H1 (cell line): ENCODE measurements at regions not wholly inside any gene's neighbourhood (a gene's known extent, or its start where the extent isn't known, plus 50 kb on each side); places are given as distances from the start of the nearest gene placed in this dataset.

Source experiments
- CTCF ChIA-PET: fragments of 300-600 bp; sonication (Branson Sonifier 250); formaldehyde crosslinking; loops from one replicate; lab custom pipeline; 2021; ENCODE audit not compliant: partially characterized antibody; lab: Charles Lee
- POLR2A ChIA-PET: fragments of 300-600 bp; sonication (Branson Sonifier 250); formaldehyde crosslinking; loops from one replicate; lab custom pipeline; 2021; ENCODE audit warnings: inconsistent platforms; ENCODE audit not compliant: partially characterized antibody; lab: Charles Lee
- DNase-seq, 2 experiments: peaks; one replicate each; pipeline versions ENCODE4 v3.0.0 to v3.0.0-alpha.2; 2010 to 2022; ENCODE audit warnings: low spot score in 2 of 2, low read depth in 1 of 2, mixed read lengths in 1 of 2
- FAIRE-seq: peaks from 2 replicates; lab custom pipeline; 2011; peaks lifted over from hg19 to GRCh38; lab: Jason Lieb, UNC
- H2AFZ ChIP-seq: 2 replicates; pipeline ENCODE4 v1.8.1; 2012; ENCODE audit warnings: low read length, inconsistent platforms
- H2AK5ac ChIP-seq: 2 replicates; pipeline ENCODE4 v1.6.1; 2013; ENCODE audit warnings: low read depth, low read length
- H2BK120ac ChIP-seq: replicated peaks from 2 replicates; pipeline ENCODE3; 2013; ENCODE audit warnings: low read depth, low read length, inconsistent platforms
- H2BK12ac ChIP-seq: 2 replicates; pipeline ENCODE4 v1.6.1; 2013; ENCODE audit warnings: low read depth, low read length
- H2BK15ac ChIP-seq: 2 replicates; pipeline ENCODE4 v1.6.1; 2013; ENCODE audit warnings: low read length
- H2BK20ac ChIP-seq: 2 replicates; pipeline ENCODE4 v1.6.1; 2013; ENCODE audit warnings: low read length
- H2BK5ac ChIP-seq: 2 replicates; pipeline ENCODE4 v1.6.1; 2013; ENCODE audit warnings: low read depth, low read length
- H3K14ac ChIP-seq: 2 replicates; pipeline ENCODE4 v1.6.1; 2013; ENCODE audit warnings: inconsistent platforms; ENCODE audit not compliant: insufficient read length
- H3K18ac ChIP-seq: 2 replicates; pipeline ENCODE4 v1.6.1; 2013; ENCODE audit warnings: low read length; ENCODE audit errors: extremely low read depth
- H3K23ac ChIP-seq: 2 replicates; pipeline ENCODE4 v1.6.1; 2013; ENCODE audit warnings: inconsistent platforms; ENCODE audit not compliant: insufficient read length
- H3K23me2 ChIP-seq: 2 replicates; pipeline ENCODE4 v1.6.1; 2013; ENCODE audit warnings: low read depth, low read length
- H3K27ac ChIP-seq: 2 replicates; pipeline ENCODE4 v1.6.1; 2011; ENCODE audit warnings: low read depth, low read length, inconsistent platforms
- H3K27me3 ChIP-seq, 4 experiments: replicated peaks in 1 of 4; 1 replicate in 1 of 4; 2 replicates in 3 of 4; pipeline versions ENCODE4 v1.6.1 to v1.8.1; 2011 to 2013; ENCODE audit warnings: low read length in 3 of 4, mild to moderate bottlenecking in 3 of 4, inconsistent platforms in 2 of 4, mixed read lengths in 2 of 4, moderate library complexity in 1 of 4; ENCODE audit not compliant: control insufficient read depth in 3 of 4, insufficient read depth in 3 of 4; ENCODE audit errors: extremely low read depth in 1 of 4
- H3K36me3 ChIP-seq, 4 experiments: 2 replicates each; pipeline versions ENCODE4 v1.6.1 to v1.8.1; 2011 to 2013; ENCODE audit warnings: mild to moderate bottlenecking in 4 of 4, low read length in 3 of 4, moderate library complexity in 2 of 4, control low read depth in 1 of 4, inconsistent platforms in 1 of 4; ENCODE audit not compliant: insufficient read depth in 4 of 4, control insufficient read depth in 2 of 4
- H3K4ac ChIP-seq: replicated peaks from 2 replicates; pipeline ENCODE3; 2013; ENCODE audit warnings: low read length, low read depth, mixed read lengths, inconsistent platforms; ENCODE audit not compliant: insufficient read length
- H3K4me1 ChIP-seq, 4 experiments: replicated peaks in 1 of 4; 1 replicate in 1 of 4; 2 replicates in 3 of 4; pipeline versions ENCODE4 v1.6.1 to v1.8.1; 2011 to 2013; ENCODE audit warnings: low read length in 3 of 4, inconsistent platforms in 2 of 4, mixed read lengths in 1 of 4; ENCODE audit not compliant: insufficient read depth in 4 of 4, control insufficient read depth in 3 of 4
- H3K4me2 ChIP-seq, 2 experiments: 2 replicates each; pipeline versions ENCODE4 v1.6.1 to v1.8.1; 2011 to 2013; ENCODE audit warnings: low read depth in 2 of 2, low read length in 2 of 2, control low read depth in 1 of 2, inconsistent platforms in 1 of 2, mild to moderate bottlenecking in 1 of 2; ENCODE audit not compliant: insufficient read depth in 1 of 2
- H3K4me3 ChIP-seq, 4 experiments: fragments of 200-600, 300-600 bp in 1 of 4; sonication (generic), shearing (Covaris generic), sonication (Bioruptor Twin) in 1 of 4; 2 replicates each; pipeline versions ENCODE4 v1.5.1 to v1.8.1; 2011 to 2016; ENCODE audit warnings: low read length in 4 of 4, low read depth in 3 of 4, control low read depth in 2 of 4, inconsistent platforms in 2 of 4, mild to moderate bottlenecking in 2 of 4, mixed read lengths in 1 of 4, moderate library complexity in 1 of 4; ENCODE audit not compliant: insufficient read depth in 2 of 4; ENCODE audit errors: extremely low read depth in 1 of 4
- H3K56ac ChIP-seq: replicated peaks from 2 replicates; pipeline ENCODE3; 2013; ENCODE audit warnings: low read depth, mild to moderate bottlenecking, mixed read lengths, low read length, inconsistent platforms; ENCODE audit not compliant: insufficient read length
- H3K79me1 ChIP-seq: 2 replicates; pipeline ENCODE4 v1.6.1; 2013; ENCODE audit warnings: low read depth, low read length, control low read depth
- H3K79me2 ChIP-seq, 2 experiments: 2 replicates each; pipeline versions ENCODE4 v1.6.1 to v1.8.1; 2012 to 2013; ENCODE audit warnings: low read length in 2 of 2, mild to moderate bottlenecking in 2 of 2, inconsistent platforms in 1 of 2; ENCODE audit not compliant: insufficient read depth in 2 of 2, control insufficient read depth in 1 of 2
- H3K9ac ChIP-seq, 4 experiments: replicated peaks in 1 of 4; 1 replicate in 1 of 4; 2 replicates in 3 of 4; pipeline versions ENCODE4 v1.6.1 to v1.8.1; 2011 to 2013; ENCODE audit warnings: low read depth in 3 of 4, low read length in 3 of 4, control low read depth in 2 of 4, mild to moderate bottlenecking in 2 of 4, moderate library complexity in 2 of 4, inconsistent platforms in 1 of 4; ENCODE audit errors: extremely low read depth in 1 of 4
- H3K9me3 ChIP-seq, 2 experiments: 2 replicates each; pipeline versions ENCODE4 v1.6.1 to v1.8.1; 2012 to 2013; ENCODE audit warnings: mild to moderate bottlenecking in 2 of 2, moderate library complexity in 2 of 2, control low read depth in 1 of 2, inconsistent platforms in 1 of 2, low read depth in 1 of 2, low read length in 1 of 2, mixed read lengths in 1 of 2; ENCODE audit not compliant: insufficient read depth in 2 of 2
- H4K20me1 ChIP-seq, 2 experiments: replicated peaks in 1 of 2; 2 replicates each; pipeline versions ENCODE3 to v1.8.1; 2011 to 2013; ENCODE audit warnings: inconsistent platforms in 2 of 2, low read length in 2 of 2, mild to moderate bottlenecking in 1 of 2; ENCODE audit not compliant: insufficient read depth in 2 of 2, control insufficient read depth in 1 of 2
- H4K5ac ChIP-seq: 2 replicates; pipeline ENCODE4 v1.6.1; 2013; ENCODE audit warnings: low read length, low read depth, mixed read lengths, inconsistent platforms; ENCODE audit not compliant: insufficient read length
- H4K8ac ChIP-seq: 2 replicates; pipeline ENCODE4 v1.8.0; 2013; ENCODE audit warnings: mild to moderate bottlenecking, moderate library complexity, low read length, inconsistent platforms; ENCODE audit not compliant: insufficient read depth; ENCODE audit errors: extremely low read depth
- H4K91ac ChIP-seq: replicated peaks from 2 replicates; pipeline ENCODE3; 2013; ENCODE audit warnings: low read length, mixed read lengths, inconsistent platforms; ENCODE audit not compliant: insufficient read length
- BRCA1 ChIP-seq: IDR thresholded peaks from 2 replicates; pipeline ENCODE4 v1.6.1; 2012; ENCODE audit warnings: low read depth, low read length, improper control_type of control experiment
- CBX8 ChIP-seq: fragments of 300-800, 300-1000 bp; sonication (generic); IDR thresholded peaks from 2 replicates; pipeline ENCODE4 v1.7.1; 2016; ENCODE audit warnings: low read depth, low read length, borderline replicate concordance
- FOSL1 ChIP-seq: IDR thresholded peaks from 2 replicates; pipeline ENCODE4 v1.6.1; 2011; ENCODE audit warnings: mild to moderate bottlenecking, low read depth, low read length, moderate library complexity; ENCODE audit not compliant: insufficient read depth
- KDM1A ChIP-seq: fragments of 200-600, 300-600 bp; sonication (generic); IDR thresholded peaks from 2 replicates; pipeline ENCODE4 v1.7.1; 2016; ENCODE audit warnings: mild to moderate bottlenecking, low read length, borderline replicate concordance
- KDM4A ChIP-seq: IDR thresholded peaks from one replicate; pipeline ENCODE4 v1.7.1; 2012; ENCODE audit warnings: low read depth, mild to moderate bottlenecking, moderate library complexity, low read length, inconsistent platforms; ENCODE audit not compliant: severe bottlenecking
- MAFK ChIP-seq: IDR thresholded peaks from 2 replicates; pipeline ENCODE4 v1.6.1; 2012; ENCODE audit warnings: low read depth, mild to moderate bottlenecking, improper control_type of control experiment, low read length
- POLR2A ChIP-seq, 2 experiments: IDR thresholded peaks; 1 replicate in 1 of 2; 2 replicates in 1 of 2; pipeline ENCODE4 v1.6.1; 2011; ENCODE audit warnings: low read depth in 2 of 2, low read length in 2 of 2, mild to moderate bottlenecking in 2 of 2; ENCODE audit errors: control extremely low read depth in 1 of 2
- POU5F1 ChIP-seq: IDR thresholded peaks from 2 replicates; pipeline ENCODE4 v1.6.1; 2011; ENCODE audit warnings: low read depth, mild to moderate bottlenecking, low read length, moderate library complexity
- SP1 ChIP-seq: IDR thresholded peaks from 2 replicates; pipeline ENCODE4 v1.6.1; 2011; ENCODE audit warnings: low read depth, low read length
- TAF7 ChIP-seq: optimal IDR thresholded peaks from 2 replicates; pipeline ENCODE3; 2011; ENCODE audit warnings: low read depth, mild to moderate bottlenecking, inconsistent platforms, low read length, moderate library complexity, borderline replicate concordance
- TBP ChIP-seq: IDR thresholded peaks from 2 replicates; pipeline ENCODE4 v1.6.1; 2011; ENCODE audit warnings: low read depth, low read length, improper control_type of control experiment
- TCF12 ChIP-seq: IDR thresholded peaks from 2 replicates; pipeline ENCODE4 v1.6.1; 2011; ENCODE audit warnings: low read depth, mild to moderate bottlenecking, low read length
- TEAD4 ChIP-seq: IDR thresholded peaks from 2 replicates; pipeline ENCODE4 v1.6.1; 2012; ENCODE audit warnings: low read depth, low read length, inconsistent platforms, mixed read lengths
- YY1 ChIP-seq: IDR thresholded peaks from 2 replicates; pipeline ENCODE4 v1.6.1; 2011; ENCODE audit warnings: low read depth, mild to moderate bottlenecking, low read length
- ZNF274 ChIP-seq: IDR thresholded peaks from 2 replicates; pipeline ENCODE4 v1.7.0; 2012; ENCODE audit warnings: low read length, borderline replicate concordance; ENCODE audit errors: extremely low read depth
- WGBS, 2 experiments: shearing (Covaris generic) in 1 of 2; methylation state at CpG; one replicate each; pipeline versions ENCODE4 v1.1.6 to v1.1.7; 2013 to 2015; ENCODE audit warnings: low lambda C conversion rate in 2 of 2, mixed read lengths in 2 of 2, inconsistent platforms in 1 of 2, low coverage in 1 of 2, missing lambda C conversion rate in 1 of 2; ENCODE audit not compliant: insufficient replicate concordance in 2 of 2, insufficient coverage in 1 of 2, insufficient read length in 1 of 2; ENCODE audit errors: extremely low coverage in 1 of 2, missing lambda C conversion rate in 1 of 2; 5-methylcytosine and 5-hydroxymethylcytosine counted together

- TF ChIP-seq BRCA1 = no peak
Observed at GRCh38 chrX:35665311-35665710, 132.8 kb upstream of the MAGEB16 start (continued).

GRCh38 chrX:35670889-35671288 lies 127.3 kb upstream of the MAGEB16 start:
- H3K79me1 ChIP-seq = no peaks in the 10 kb centered on the region
- H3K9me3 ChIP-seq = no peaks in the 10 kb centered on the region
- H2AFZ ChIP-seq = no peak overlapping the region
- no peak overlapping the region for H3K27ac ChIP-seq
- H2BK15ac ChIP-seq = no peak overlapping the region
- no peaks in the 10 kb centered on the region for H3K27me3 ChIP-seq
- no peaks in the 10 kb centered on the region for H3K79me2 ChIP-seq
- H4K5ac ChIP-seq = no peak overlapping the region
- no peak overlapping the region for H3K23ac ChIP-seq
- DNase-seq = no peak
- ChIA-PET POLR2A (no interaction called here), CTCF (no interaction called here)
- H4K8ac ChIP-seq = no peak overlapping the region
- no peaks in the 10 kb centered on the region for H3K23me2 ChIP-seq
- H2BK20ac ChIP-seq = no peak overlapping the region
- no peak overlapping the region for H4K91ac ChIP-seq
- H3K4me3 ChIP-seq = no peak overlapping the region
- H3K36me3 ChIP-seq = no peaks in the 10 kb centered on the region
- 92% methylated on average over 5 of the region's 5 CpGs; no CpG with 5 or more reads in 1 of the 2 experiments for WGBS, 2 experiments
- no peak overlapping the region for H3K4me2 ChIP-seq
- H4K20me1 ChIP-seq = no peaks in the 10 kb centered on the region
- no peak overlapping the region for H2BK5ac ChIP-seq
- TF ChIP-seq YY1 (no peak), TBP (no peak), TAF7 (no peak), MAFK (no peak), TCF12 (no peak), CBX8 (no peak), POU5F1 (no peak), FOSL1 (no peak), ZNF274 (no peak), KDM1A (no peak), TEAD4 (no peak), POLR2A (IDR thresholded peaks at IDR 0.05; ENCODE audit: control extremely low read depth in 1 of 2, low read depth in 2 of 2, low read length in 2 of 2) (no peak), KDM4A (no peak), SP1 (no peak)
- H3K14ac ChIP-seq = no peak overlapping the region
- no peak overlapping the region for H3K56ac ChIP-seq
- H3K4me1 ChIP-seq = no peaks in the 10 kb centered on the region; a peak in 1 of 7 replicates
- no peak overlapping the region for H2AK5ac ChIP-seq
- no peak overlapping the region for H3K4ac ChIP-seq
- H3K18ac ChIP-seq = no peak overlapping the region
- no peak overlapping the region for H2BK120ac ChIP-seq
- FAIRE-seq = no peak
- no peak overlapping the region for H3K9ac ChIP-seq
- no peak overlapping the region for H2BK12ac ChIP-seq
